Lower leg skin (tissue), 3 donors: ENCODE measurements at regions not wholly inside any gene's neighbourhood (a gene's known extent, or its start where the extent isn't known, plus 50 kb on each side); places are given as distances from the start of the nearest gene placed in this dataset.

ENCODE experiments used
- POLR2A ChIP-seq, 2 donors: fragments of 450-650 bp; IDR thresholded peaks; one replicate each; pipeline ENCODE4 v1.6.1; 2016 to 2017; ENCODE audit warnings: antibody characterized with exemption in 2 of 2, mild to moderate bottlenecking in 1 of 2, moderate library complexity in 1 of 2
- TF ChIP-seq, protein P1 (sequence below), 3 donors: fragments of 450-650 bp; IDR thresholded peaks; one replicate each; pipeline ENCODE4 v1.5.1; 2016; ENCODE audit warnings: antibody characterized with exemption in 3 of 3, mild to moderate bottlenecking in 3 of 3, moderate library complexity in 2 of 3

DNA sequence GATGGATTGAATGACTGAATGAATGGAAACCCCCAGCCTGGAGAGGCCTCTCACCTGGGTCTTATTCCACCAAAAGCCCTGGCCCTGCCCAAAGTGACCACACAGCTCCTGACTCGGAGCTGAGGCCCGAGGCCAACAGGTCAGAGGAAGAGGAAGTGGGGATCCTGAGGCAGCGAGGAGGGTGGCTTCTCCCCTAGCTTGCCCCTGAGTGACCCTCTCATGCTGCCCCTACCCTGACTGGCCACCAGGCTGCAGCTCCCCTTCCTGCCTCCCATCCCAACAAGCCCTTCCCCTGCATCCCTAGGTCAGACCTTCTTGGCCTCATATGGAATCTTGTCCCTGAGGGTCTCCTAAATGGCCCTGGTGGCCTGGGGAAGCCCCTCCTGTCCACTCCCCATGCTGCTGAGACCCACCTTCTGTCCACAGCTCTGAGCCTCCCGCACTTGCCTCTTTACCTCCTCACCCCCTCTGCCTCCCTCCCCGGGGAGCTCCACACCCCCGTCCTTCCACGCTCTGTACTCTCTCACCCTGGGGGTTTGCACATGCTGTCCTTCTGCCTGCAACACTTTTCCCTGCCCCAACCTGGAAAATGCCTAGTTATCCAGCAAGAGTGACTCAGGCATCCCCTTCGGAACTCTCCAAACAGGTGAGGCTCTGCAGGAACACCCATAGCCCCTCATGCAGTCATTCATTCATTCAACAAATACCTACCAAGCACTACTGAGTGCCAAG lies 134.8 kb upstream of the HDAC4 start:
- TF ChIP-seq, protein P1, sequence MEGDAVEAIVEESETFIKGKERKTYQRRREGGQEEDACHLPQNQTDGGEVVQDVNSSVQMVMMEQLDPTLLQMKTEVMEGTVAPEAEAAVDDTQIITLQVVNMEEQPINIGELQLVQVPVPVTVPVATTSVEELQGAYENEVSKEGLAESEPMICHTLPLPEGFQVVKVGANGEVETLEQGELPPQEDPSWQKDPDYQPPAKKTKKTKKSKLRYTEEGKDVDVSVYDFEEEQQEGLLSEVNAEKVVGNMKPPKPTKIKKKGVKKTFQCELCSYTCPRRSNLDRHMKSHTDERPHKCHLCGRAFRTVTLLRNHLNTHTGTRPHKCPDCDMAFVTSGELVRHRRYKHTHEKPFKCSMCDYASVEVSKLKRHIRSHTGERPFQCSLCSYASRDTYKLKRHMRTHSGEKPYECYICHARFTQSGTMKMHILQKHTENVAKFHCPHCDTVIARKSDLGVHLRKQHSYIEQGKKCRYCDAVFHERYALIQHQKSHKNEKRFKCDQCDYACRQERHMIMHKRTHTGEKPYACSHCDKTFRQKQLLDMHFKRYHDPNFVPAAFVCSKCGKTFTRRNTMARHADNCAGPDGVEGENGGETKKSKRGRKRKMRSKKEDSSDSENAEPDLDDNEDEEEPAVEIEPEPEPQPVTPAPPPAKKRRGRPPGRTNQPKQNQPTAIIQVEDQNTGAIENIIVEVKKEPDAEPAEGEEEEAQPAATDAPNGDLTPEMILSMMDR (IDR thresholded peaks at IDR 0.05) = no peak
- TF ChIP-seq POLR2A (IDR thresholded peaks at IDR 0.05) = no peak
